ENCODE measurements at regions not wholly inside any gene's neighbourhood (a gene's known extent, or its start where the extent isn't known, plus 50 kb on each side); places are given as distances from the start of the nearest gene placed in this dataset.
"Not testable (repeated sequence)": the region's sequence is repeated elsewhere in the genome, so short reads cannot be mapped to it uniquely, and the experiment has no call there.

DNA sequence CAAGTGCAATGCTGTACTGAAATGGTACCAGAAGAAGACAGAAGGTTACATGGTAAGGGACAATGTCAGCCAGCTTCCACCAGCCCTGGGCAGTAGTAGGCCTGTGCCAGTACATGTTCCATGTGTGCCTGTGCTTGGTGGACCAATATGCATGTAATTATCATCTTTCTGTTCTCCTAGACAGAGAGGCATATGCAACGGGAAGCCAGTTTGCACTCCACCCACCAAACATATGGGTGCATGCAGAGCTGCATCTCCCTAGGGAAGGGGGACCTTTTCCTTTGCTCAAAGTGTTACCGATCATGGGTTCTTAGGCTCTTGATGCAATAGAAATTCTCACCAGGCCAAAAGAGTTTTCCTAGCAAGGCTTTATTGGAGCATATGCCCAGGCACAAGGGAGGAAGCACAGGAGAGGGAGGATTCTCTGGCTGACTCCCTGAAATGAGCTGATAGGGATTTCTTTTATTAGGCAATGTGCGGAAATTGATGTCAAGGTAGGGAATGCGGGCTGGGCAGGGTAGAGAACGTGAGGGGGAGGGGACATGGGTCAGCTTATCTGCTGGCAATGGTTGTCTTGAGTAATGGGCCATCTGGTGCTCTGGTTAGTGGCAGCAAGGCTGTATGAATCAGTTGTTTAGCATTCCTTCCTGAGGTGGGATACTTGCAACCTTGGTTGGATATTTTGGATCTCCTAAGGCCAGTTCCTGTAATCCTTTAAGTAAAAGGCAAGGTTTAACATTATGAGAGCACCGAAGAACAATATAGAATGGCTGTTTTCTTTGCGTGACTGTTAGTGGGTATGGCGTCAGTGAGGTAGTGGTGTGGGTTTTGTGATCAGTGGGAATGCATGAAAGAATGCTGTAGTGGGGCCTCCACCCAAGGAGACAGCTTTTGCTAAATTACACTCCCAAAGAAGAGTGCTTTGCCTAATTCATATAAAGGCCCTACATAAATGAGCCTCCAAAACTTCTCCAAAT is 102.5 kb downstream of the CDRT15L2 start:
- H3K4me1 Mint-ChIP-seq (ENCODE audit: low read depth); H3K4me3 Mint-ChIP-seq; POLR2A ChIA-PET; DNase-seq; H3K27ac ChIP-seq (ENCODE audit: low read depth in 1 of 2, low read length in 2 of 2); H3K4me3 ChIP-seq (ENCODE audit: low read length); H3K36me3 Mint-ChIP-seq (ENCODE audit: low read depth); CTCF ChIA-PET; H3K9me3 Mint-ChIP-seq; ATAC-seq (ENCODE audit: poor library complexity); H3K4me1 ChIP-seq (ENCODE audit: insufficient read depth, low read length); H3K27me3 ChIP-seq (ENCODE audit: control insufficient read depth in 1 of 2, insufficient read depth in 2 of 2, low read length in 2 of 2); H3K36me3 ChIP-seq (ENCODE audit: insufficient read depth, low read length); H3K27ac Mint-ChIP-seq; H3K27me3 Mint-ChIP-seq; intact Hi-C loops (cut with DNase I, micrococcal nuclease); H3K9me3 ChIP-seq (ENCODE audit: control insufficient read depth in 1 of 2, insufficient read depth in 1 of 2, low read length in 2 of 2): not testable (repeated sequence)

- H3K27ac ChIP-seq (ENCODE audit: low read depth in 1 of 2, low read length in 2 of 2); CTCF ChIA-PET; H3K36me3 Mint-ChIP-seq (ENCODE audit: low read depth); intact Hi-C loops (cut with DNase I, micrococcal nuclease); H3K27ac Mint-ChIP-seq; H3K27me3 ChIP-seq (ENCODE audit: control insufficient read depth in 1 of 2, insufficient read depth in 2 of 2, low read length in 2 of 2); H3K4me1 Mint-ChIP-seq (ENCODE audit: low read depth); ATAC-seq (ENCODE audit: poor library complexity); DNase-seq; H3K36me3 ChIP-seq (ENCODE audit: insufficient read depth, low read length); H3K9me3 ChIP-seq (ENCODE audit: control insufficient read depth in 1 of 2, insufficient read depth in 1 of 2, low read length in 2 of 2); H3K4me3 Mint-ChIP-seq; H3K9me3 Mint-ChIP-seq; H3K4me3 ChIP-seq (ENCODE audit: low read length); H3K27me3 Mint-ChIP-seq; POLR2A ChIA-PET; H3K4me1 ChIP-seq (ENCODE audit: insufficient read depth, low read length): not testable (repeated sequence)
Observed at GRCh38 chr17:20683651-20684229, 104.2 kb downstream of the CDRT15L2 start.

- H3K27me3 Mint-ChIP-seq; intact Hi-C loops (cut with DNase I, micrococcal nuclease); POLR2A ChIA-PET; H3K27me3 ChIP-seq (ENCODE audit: control insufficient read depth in 1 of 2, insufficient read depth in 2 of 2, low read length in 2 of 2); H3K36me3 ChIP-seq (ENCODE audit: insufficient read depth, low read length); H3K4me1 Mint-ChIP-seq (ENCODE audit: low read depth); CTCF ChIA-PET; H3K27ac Mint-ChIP-seq; H3K4me1 ChIP-seq (ENCODE audit: insufficient read depth, low read length); H3K9me3 ChIP-seq (ENCODE audit: control insufficient read depth in 1 of 2, insufficient read depth in 1 of 2, low read length in 2 of 2); DNase-seq; H3K4me3 Mint-ChIP-seq; H3K36me3 Mint-ChIP-seq (ENCODE audit: low read depth); ATAC-seq (ENCODE audit: poor library complexity); H3K27ac ChIP-seq (ENCODE audit: low read depth in 1 of 2, low read length in 2 of 2); H3K4me3 ChIP-seq (ENCODE audit: low read length); H3K9me3 Mint-ChIP-seq: not testable (repeated sequence)
Observed at GRCh38 chr17:20684975-20685374, 105.5 kb downstream of the CDRT15L2 start.

DNA sequence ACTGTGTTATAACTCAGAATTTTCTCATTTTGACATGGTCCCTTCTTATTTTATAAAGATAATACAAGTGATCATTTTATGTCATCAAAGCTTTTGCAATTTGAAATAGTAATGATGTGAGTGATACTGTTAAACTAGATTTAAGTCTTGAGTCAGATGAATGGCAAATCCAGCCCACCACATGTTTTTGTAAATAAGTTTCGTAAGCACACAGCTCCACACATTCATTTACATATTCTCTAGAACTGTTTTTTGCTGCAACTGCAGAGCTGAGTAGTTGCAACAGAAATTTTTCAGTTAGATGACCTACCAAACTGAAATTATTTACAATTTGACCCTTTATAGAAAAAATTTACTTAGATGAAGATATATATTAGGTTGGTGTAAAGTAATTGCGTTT is 108.1 kb downstream of the CDRT15L2 start:
- H3K27me3 Mint-ChIP-seq; POLR2A ChIA-PET; ATAC-seq (ENCODE audit: poor library complexity); H3K4me3 Mint-ChIP-seq; H3K36me3 ChIP-seq (ENCODE audit: insufficient read depth, low read length); H3K9me3 Mint-ChIP-seq; H3K27ac Mint-ChIP-seq; H3K9me3 ChIP-seq (ENCODE audit: control insufficient read depth in 1 of 2, insufficient read depth in 1 of 2, low read length in 2 of 2); H3K4me3 ChIP-seq (ENCODE audit: low read length); intact Hi-C loops (cut with DNase I, micrococcal nuclease); H3K4me1 ChIP-seq (ENCODE audit: insufficient read depth, low read length); H3K4me1 Mint-ChIP-seq (ENCODE audit: low read depth); H3K36me3 Mint-ChIP-seq (ENCODE audit: low read depth); H3K27me3 ChIP-seq (ENCODE audit: control insufficient read depth in 1 of 2, insufficient read depth in 2 of 2, low read length in 2 of 2); DNase-seq; H3K27ac ChIP-seq (ENCODE audit: low read depth in 1 of 2, low read length in 2 of 2); CTCF ChIA-PET: not testable (repeated sequence)

DNA sequence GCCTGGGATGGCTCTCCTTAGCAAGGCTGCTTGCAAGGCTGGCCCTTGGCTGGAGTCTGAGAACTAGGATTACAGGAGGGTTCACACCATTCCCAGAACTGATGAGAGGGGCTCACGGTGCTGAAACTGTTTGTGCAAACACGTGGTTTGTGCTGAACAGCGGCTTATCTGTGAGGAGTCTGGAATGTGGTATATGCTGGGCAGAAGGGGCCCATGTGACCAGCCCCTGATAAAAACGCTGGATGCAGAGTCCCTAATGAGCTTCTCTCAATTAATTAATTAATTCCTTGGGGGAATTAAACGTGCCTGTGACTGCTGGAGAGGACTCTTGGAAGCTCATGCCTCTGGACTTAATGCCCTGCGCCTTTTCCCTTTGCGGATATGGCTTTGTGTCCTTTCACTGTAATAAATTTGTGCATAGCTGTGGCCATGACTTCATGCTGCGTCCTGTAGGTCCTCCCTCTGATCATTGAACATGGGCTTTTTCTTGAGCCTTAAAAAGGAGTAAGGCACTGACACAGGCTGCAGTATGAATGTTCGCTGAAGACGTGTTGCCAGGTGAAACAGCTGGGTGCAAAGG is 109.7 kb downstream of the CDRT15L2 start:
- DNase-seq; intact Hi-C loops (cut with DNase I, micrococcal nuclease); H3K27me3 Mint-ChIP-seq; H3K36me3 Mint-ChIP-seq (ENCODE audit: low read depth); ATAC-seq (ENCODE audit: poor library complexity); H3K36me3 ChIP-seq (ENCODE audit: insufficient read depth, low read length); CTCF ChIA-PET; H3K27ac ChIP-seq (ENCODE audit: low read depth in 1 of 2, low read length in 2 of 2); H3K4me3 Mint-ChIP-seq; H3K9me3 Mint-ChIP-seq; H3K4me3 ChIP-seq (ENCODE audit: low read length); H3K4me1 ChIP-seq (ENCODE audit: insufficient read depth, low read length); H3K9me3 ChIP-seq (ENCODE audit: control insufficient read depth in 1 of 2, insufficient read depth in 1 of 2, low read length in 2 of 2); POLR2A ChIA-PET; H3K27me3 ChIP-seq (ENCODE audit: control insufficient read depth in 1 of 2, insufficient read depth in 2 of 2, low read length in 2 of 2); H3K4me1 Mint-ChIP-seq (ENCODE audit: low read depth); H3K27ac Mint-ChIP-seq: not testable (repeated sequence)

- CTCF ChIA-PET; H3K9me3 ChIP-seq (ENCODE audit: control insufficient read depth in 1 of 2, insufficient read depth in 1 of 2, low read length in 2 of 2); H3K36me3 Mint-ChIP-seq (ENCODE audit: low read depth); H3K9me3 Mint-ChIP-seq; H3K4me3 Mint-ChIP-seq; H3K27ac ChIP-seq (ENCODE audit: low read depth in 1 of 2, low read length in 2 of 2); H3K27ac Mint-ChIP-seq; H3K27me3 Mint-ChIP-seq; ATAC-seq (ENCODE audit: poor library complexity); H3K4me3 ChIP-seq (ENCODE audit: low read length); DNase-seq; intact Hi-C loops (cut with DNase I, micrococcal nuclease); POLR2A ChIA-PET; H3K27me3 ChIP-seq (ENCODE audit: control insufficient read depth in 1 of 2, insufficient read depth in 2 of 2, low read length in 2 of 2); H3K36me3 ChIP-seq (ENCODE audit: insufficient read depth, low read length); H3K4me1 ChIP-seq (ENCODE audit: insufficient read depth, low read length): not testable (repeated sequence)
- H3K4me1 Mint-ChIP-seq (ENCODE audit: low read depth), result peaks cover 18% of the 10 kb centered on the region
Observed at GRCh38 chr17:20692706-20693105, 113.2 kb downstream of the CDRT15L2 start.

DNA sequence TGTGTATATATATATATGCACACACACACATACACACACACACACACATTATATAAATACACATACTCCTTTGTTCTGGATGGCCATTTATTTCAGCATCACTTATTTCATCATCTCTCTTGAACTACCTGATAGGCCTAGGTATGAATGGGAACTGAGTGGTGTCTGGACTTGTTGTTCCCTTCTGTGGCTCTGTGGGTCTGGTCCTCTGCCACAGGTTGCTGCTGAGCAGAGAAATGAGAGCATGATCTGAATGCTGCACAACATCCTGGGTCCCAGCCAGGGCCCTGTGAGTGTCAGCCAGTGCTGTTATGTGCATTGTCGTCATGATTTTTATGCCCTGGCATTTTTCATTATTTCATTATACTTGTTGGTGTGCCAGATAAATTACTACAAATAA is 116.3 kb downstream of the CDRT15L2 start:
- H3K4me3 Mint-ChIP-seq; H3K27ac ChIP-seq (ENCODE audit: low read depth in 1 of 2, low read length in 2 of 2); H3K9me3 Mint-ChIP-seq; DNase-seq; H3K27ac Mint-ChIP-seq; H3K9me3 ChIP-seq (ENCODE audit: control insufficient read depth in 1 of 2, insufficient read depth in 1 of 2, low read length in 2 of 2); POLR2A ChIA-PET; H3K36me3 Mint-ChIP-seq (ENCODE audit: low read depth); H3K27me3 ChIP-seq (ENCODE audit: control insufficient read depth in 1 of 2, insufficient read depth in 2 of 2, low read length in 2 of 2); CTCF ChIA-PET; ATAC-seq (ENCODE audit: poor library complexity); H3K36me3 ChIP-seq (ENCODE audit: insufficient read depth, low read length); intact Hi-C loops (cut with DNase I, micrococcal nuclease); H3K4me3 ChIP-seq (ENCODE audit: low read length); H3K27me3 Mint-ChIP-seq: not testable (repeated sequence)
- H3K4me1 Mint-ChIP-seq (ENCODE audit: low read depth), result peaks cover 40% of the 10 kb centered on the region
- H3K4me1 ChIP-seq (ENCODE audit: insufficient read depth, low read length), result peaks cover 11% of the 10 kb centered on the region

Data from CD4-positive, alpha-beta T cell (primary cell).